ENCODE measurements at regions not wholly inside any gene's neighbourhood (a gene's known extent, or its start where the extent isn't known, plus 50 kb on each side); places are given as distances from the start of the nearest gene placed in this dataset.

- Histone ChIP-seq H3K9me2 (ENCODE audit: low read depth, low read length) (no peaks in the 10 kb centered on the region), H2AFZ (ENCODE audit: low read length) (no peak overlapping the region), H3K36me3 (ENCODE audit: insufficient read depth, low read length) (no peaks in the 10 kb centered on the region), H3K27ac (ENCODE audit: low read depth, low read length, poor library complexity, severe bottlenecking) (no peak overlapping the region), H3K9me3 (ENCODE audit: low read length) (no peaks in the 10 kb centered on the region), H3K4me2 (ENCODE audit: low read length) (no peak overlapping the region), H3K27me3 (ENCODE audit: insufficient read depth, low read length) (no peaks in the 10 kb centered on the region), H3K79me2 (ENCODE audit: insufficient read depth, low read length) (no peaks in the 10 kb centered on the region), H3K9ac (ENCODE audit: low read length) (no peak overlapping the region), H3K4me1 (ENCODE audit: insufficient read depth, low read length, severe bottlenecking) (no peaks in the 10 kb centered on the region), H3K4me3 (ENCODE audit: low read depth, low read length, poor library complexity, severe bottlenecking) (no peak overlapping the region), H4K20me1 (ENCODE audit: insufficient read depth, low read length) (no peaks in the 10 kb centered on the region), H3F3A (ENCODE audit: insufficient read depth, low read length) (no peaks in the 10 kb centered on the region)
- TF ChIP-seq EZH2 (IDR thresholded peaks at IDR 0.05; ENCODE audit: borderline replicate concordance, low read length) (no peak), CTCF (IDR thresholded peaks at IDR 0.05; ENCODE audit: low read length) (no peak)
Observed at GRCh38 chr3:22731901-22732300, 471.2 kb upstream of the UBE2E2 start.

DNA sequence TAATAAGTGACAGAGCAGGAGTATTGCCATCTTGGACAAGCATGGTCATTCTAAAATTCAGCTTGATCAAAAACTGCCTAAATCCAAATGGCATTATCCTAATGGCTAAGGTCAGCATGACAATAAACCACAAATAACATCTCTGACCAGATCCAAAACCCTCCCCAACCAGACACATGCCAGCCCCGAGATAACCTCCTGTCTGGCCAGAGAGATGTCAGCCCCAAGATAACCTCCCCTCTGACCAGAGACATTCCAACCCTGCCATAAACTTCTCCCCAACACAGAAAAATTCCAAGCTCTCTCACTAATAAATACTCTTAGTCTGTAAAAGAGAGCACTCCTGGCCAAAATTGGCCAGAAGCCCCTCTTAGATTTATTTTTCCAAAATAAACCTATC lies 470.5 kb upstream of the UBE2E2 start:
- Histone ChIP-seq H3K4me3 (ENCODE audit: low read depth, low read length, poor library complexity, severe bottlenecking) (no peak overlapping the region), H3K9me2 (ENCODE audit: low read depth, low read length) (no peaks in the 10 kb centered on the region), H3K4me2 (ENCODE audit: low read length) (no peak overlapping the region), H3K4me1 (ENCODE audit: insufficient read depth, low read length, severe bottlenecking) (no peaks in the 10 kb centered on the region), H3K9me3 (ENCODE audit: low read length) (no peaks in the 10 kb centered on the region), H3K27ac (ENCODE audit: low read depth, low read length, poor library complexity, severe bottlenecking) (no peak overlapping the region), H3K79me2 (ENCODE audit: insufficient read depth, low read length) (no peaks in the 10 kb centered on the region), H4K20me1 (ENCODE audit: insufficient read depth, low read length) (no peaks in the 10 kb centered on the region), H3K9ac (ENCODE audit: low read length) (no peak overlapping the region), H3K36me3 (ENCODE audit: insufficient read depth, low read length) (no peaks in the 10 kb centered on the region), H3F3A (ENCODE audit: insufficient read depth, low read length) (no peaks in the 10 kb centered on the region), H2AFZ (ENCODE audit: low read length) (no peak overlapping the region), H3K27me3 (ENCODE audit: insufficient read depth, low read length) (no peaks in the 10 kb centered on the region)
- no peak for TF ChIP-seq EZH2 (IDR thresholded peaks at IDR 0.05; ENCODE audit: borderline replicate concordance, low read length)
- TF ChIP-seq CTCF (IDR thresholded peaks at IDR 0.05; ENCODE audit: low read length): no peak

DNA sequence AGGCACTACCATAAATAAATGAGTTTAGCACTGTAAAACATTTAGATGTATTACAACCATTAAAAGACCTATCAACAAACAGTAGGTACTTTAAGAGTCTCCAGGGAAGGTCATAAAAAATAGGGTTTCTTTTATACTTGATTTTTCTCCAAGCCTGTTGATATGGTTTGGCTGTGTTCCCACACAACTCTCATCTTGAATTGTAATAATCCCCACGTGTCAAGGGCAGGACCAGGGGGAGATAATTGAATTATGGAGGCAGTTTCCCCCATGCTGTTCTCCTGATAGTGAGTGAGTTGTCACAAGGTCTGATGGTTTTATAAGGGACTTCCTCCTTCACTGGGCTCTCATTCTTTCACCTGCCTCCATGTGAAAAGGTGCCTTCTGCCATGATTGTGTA lies 468.9 kb upstream of the UBE2E2 start:
- H3K9me3 ChIP-seq (ENCODE audit: low read length): no peaks in the 10 kb centered on the region
- H3K36me3 ChIP-seq (ENCODE audit: insufficient read depth, low read length): no peaks in the 10 kb centered on the region
- H2AFZ ChIP-seq (ENCODE audit: low read length): no peak overlapping the region
- no peaks in the 10 kb centered on the region for H3K4me1 ChIP-seq (ENCODE audit: insufficient read depth, low read length, severe bottlenecking)
- no peak overlapping the region for H3K4me2 ChIP-seq (ENCODE audit: low read length)
- TF ChIP-seq CTCF (IDR thresholded peaks at IDR 0.05; ENCODE audit: low read length): no peak
- no peak for TF ChIP-seq EZH2 (IDR thresholded peaks at IDR 0.05; ENCODE audit: borderline replicate concordance, low read length)
- H3K9me2 ChIP-seq (ENCODE audit: low read depth, low read length): no peaks in the 10 kb centered on the region
- no peak overlapping the region for H3K9ac ChIP-seq (ENCODE audit: low read length)
- H3F3A ChIP-seq (ENCODE audit: insufficient read depth, low read length): no peaks in the 10 kb centered on the region
- no peaks in the 10 kb centered on the region for H3K79me2 ChIP-seq (ENCODE audit: insufficient read depth, low read length)
- H3K27ac ChIP-seq (ENCODE audit: low read depth, low read length, poor library complexity, severe bottlenecking): no peak overlapping the region
- no peaks in the 10 kb centered on the region for H3K27me3 ChIP-seq (ENCODE audit: insufficient read depth, low read length)
- H3K4me3 ChIP-seq (ENCODE audit: low read depth, low read length, poor library complexity, severe bottlenecking): no peak overlapping the region
- no peaks in the 10 kb centered on the region for H4K20me1 ChIP-seq (ENCODE audit: insufficient read depth, low read length)
